Karpas-422 (cell line): ENCODE measurements at regions not wholly inside any gene's neighbourhood (a gene's known extent, or its start where the extent isn't known, plus 50 kb on each side); places are given as distances from the start of the nearest gene placed in this dataset.
A peak's percentile ranks its signal among the peaks of the same experiment; 100 is the strongest.

Experiments
- DNase-seq: peaks from one replicate; pipeline ENCODE4 v3.0.0-alpha.2; 2015
- H2AFZ ChIP-seq: fragments of 200-600 bp; sonication (generic); 2 replicates; pipeline ENCODE4 v1.6.1; 2014; ENCODE audit warnings: antibody characterized with exemption, low read length, mixed read lengths
- H3K27ac ChIP-seq: fragments of 200-600 bp; sonication (generic); 2 replicates; pipeline ENCODE4 v1.5.1; 2014; ENCODE audit warnings: mild to moderate bottlenecking, low read length, moderate library complexity
- H3K27me3 ChIP-seq: fragments of 200-600 bp; sonication (generic); 2 replicates; pipeline ENCODE4 v1.6.1; 2014; ENCODE audit warnings: low read length, mixed read lengths
- H3K36me3 ChIP-seq: fragments of 200-600 bp; sonication (generic); 2 replicates; pipeline ENCODE4 v1.6.1; 2014; ENCODE audit warnings: low read length, mixed read lengths; ENCODE audit not compliant: insufficient read depth
- H3K4me1 ChIP-seq: fragments of 200-600 bp; sonication (generic); 2 replicates; pipeline ENCODE4 v1.6.1; 2014; ENCODE audit warnings: mild to moderate bottlenecking, low read length, mixed read lengths
- H3K4me2 ChIP-seq: fragments of 200-600 bp; sonication (generic); 2 replicates; pipeline ENCODE4 v1.6.1; 2014; ENCODE audit warnings: low read length, low read depth, mild to moderate bottlenecking; ENCODE audit not compliant: poor library complexity, severe bottlenecking
- H3K4me3 ChIP-seq: fragments of 200-600 bp; sonication (generic); 2 replicates; pipeline ENCODE4 v1.5.1; 2014; ENCODE audit warnings: mild to moderate bottlenecking, antibody characterized with exemption, low read length, mixed read lengths
- H3K79me2 ChIP-seq: fragments of 200-600 bp; sonication (generic); 2 replicates; pipeline ENCODE4 v1.6.1; 2014; ENCODE audit warnings: mild to moderate bottlenecking, low read length, mixed read lengths
- H3K9ac ChIP-seq: fragments of 200-600 bp; sonication (generic); 2 replicates; pipeline ENCODE4 v1.6.0; 2014; ENCODE audit warnings: low read length
- H3K9me2 ChIP-seq: fragments of 200-600 bp; sonication (generic), shearing (Covaris generic); replicated peaks from 2 replicates; pipeline ENCODE4 v1.6.0; 2014; ENCODE audit warnings: mild to moderate bottlenecking, low read length, moderate library complexity; ENCODE audit not compliant: insufficient read depth
- H3K9me3 ChIP-seq: fragments of 300-700, 200-600 bp; sonication (generic); 2 replicates; pipeline ENCODE4 v1.6.1; 2014; ENCODE audit warnings: low read length, mixed read lengths
- H4K20me1 ChIP-seq: fragments of 200-600 bp; sonication (generic); 2 replicates; pipeline ENCODE4 v1.6.1; 2014; ENCODE audit warnings: mild to moderate bottlenecking, antibody characterized with exemption, low read length, low read depth; ENCODE audit not compliant: insufficient read depth

GRCh38 chr4:67092351-67092750 lies 453.0 kb downstream of the CENPC start:
- H3K27me3 ChIP-seq: no peaks in the 10 kb centered on the region
- H3K9ac ChIP-seq: no peak overlapping the region
- DNase-seq: no peak
- no peak overlapping the region for H3K4me2 ChIP-seq
- no peak overlapping the region for H2AFZ ChIP-seq
- no peaks in the 10 kb centered on the region for H3K9me2 ChIP-seq
- H3K4me3 ChIP-seq: no peak overlapping the region
- H3K79me2 ChIP-seq: no peaks in the 10 kb centered on the region
- no peaks in the 10 kb centered on the region for H3K4me1 ChIP-seq
- H3K9me3 ChIP-seq: no peaks in the 10 kb centered on the region
- H3K27ac ChIP-seq: no peak overlapping the region
- no peaks in the 10 kb centered on the region for H4K20me1 ChIP-seq
- no peaks in the 10 kb centered on the region for H3K36me3 ChIP-seq

- Histone ChIP-seq H3K9ac (no peak overlapping the region), H3K27me3 (no peaks in the 10 kb centered on the region), H3K9me3 (no peaks in the 10 kb centered on the region), H3K4me3 (no peak overlapping the region), H3K36me3 (no peaks in the 10 kb centered on the region), H3K4me2 (no peak overlapping the region), H4K20me1 (no peaks in the 10 kb centered on the region), H3K79me2 (no peaks in the 10 kb centered on the region), H3K4me1 (no peaks in the 10 kb centered on the region), H3K9me2 (no peaks in the 10 kb centered on the region), H2AFZ (no peak overlapping the region), H3K27ac (no peak overlapping the region)
- DNase-seq: no peak
Observed at GRCh38 chr4:67091673-67092072, 453.6 kb downstream of the CENPC start.

GRCh38 chr4:67087897-67088296 lies 457.4 kb downstream of the CENPC start:
- Histone ChIP-seq H3K4me2 (no peak overlapping the region), H3K9me2 (no peaks in the 10 kb centered on the region), H3K4me1 (no peaks in the 10 kb centered on the region), H3K9ac (no peak overlapping the region), H3K9me3 (no peaks in the 10 kb centered on the region), H3K4me3 (no peak overlapping the region), H2AFZ (no peak overlapping the region), H3K27ac (no peak overlapping the region), H3K79me2 (no peaks in the 10 kb centered on the region), H3K27me3 (no peaks in the 10 kb centered on the region), H4K20me1 (no peaks in the 10 kb centered on the region), H3K36me3 (no peaks in the 10 kb centered on the region)
- peak; percentile 81 for DNase-seq

- Histone ChIP-seq H3K27ac (no peak overlapping the region), H4K20me1 (no peaks in the 10 kb centered on the region), H3K4me3 (no peak overlapping the region), H3K9ac (no peak overlapping the region), H3K79me2 (no peaks in the 10 kb centered on the region), H3K36me3 (no peaks in the 10 kb centered on the region), H2AFZ (no peak overlapping the region), H3K4me2 (no peak overlapping the region), H3K4me1 (no peaks in the 10 kb centered on the region), H3K27me3 (no peaks in the 10 kb centered on the region), H3K9me3 (no peaks in the 10 kb centered on the region), H3K9me2 (no peaks in the 10 kb centered on the region)
- DNase-seq: no peak
Observed at GRCh38 chr4:67084783-67085182, 460.5 kb downstream of the CENPC start.

DNA sequence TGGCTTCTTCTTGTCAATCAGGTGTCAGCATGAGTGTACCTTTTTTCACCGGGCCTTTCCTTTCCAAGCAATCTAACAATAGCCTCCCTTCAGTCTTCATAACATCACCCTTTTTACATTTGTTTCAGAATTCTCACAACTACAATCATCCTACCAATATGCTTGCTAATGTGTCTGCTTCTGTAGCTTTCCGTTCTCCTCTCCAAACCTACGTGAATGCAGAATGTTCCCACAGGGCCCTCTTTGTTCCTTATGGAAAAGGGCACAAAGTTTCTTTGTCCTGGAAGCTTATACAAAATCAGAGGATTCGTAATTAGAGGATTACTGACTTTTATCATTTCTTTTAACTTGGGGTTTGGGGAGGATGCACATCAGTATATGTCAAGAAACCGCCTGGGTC lies 461.8 kb downstream of the CENPC start:
- Histone ChIP-seq H3K4me2 (no peak overlapping the region), H3K27me3 (no peaks in the 10 kb centered on the region), H3K9me2 (no peaks in the 10 kb centered on the region), H3K79me2 (no peaks in the 10 kb centered on the region), H3K9ac (no peak overlapping the region), H3K4me3 (no peak overlapping the region), H2AFZ (no peak overlapping the region), H3K36me3 (no peaks in the 10 kb centered on the region), H3K9me3 (no peaks in the 10 kb centered on the region), H3K4me1 (no peaks in the 10 kb centered on the region), H3K27ac (no peak overlapping the region), H4K20me1 (no peaks in the 10 kb centered on the region)
- no peak for DNase-seq

DNA sequence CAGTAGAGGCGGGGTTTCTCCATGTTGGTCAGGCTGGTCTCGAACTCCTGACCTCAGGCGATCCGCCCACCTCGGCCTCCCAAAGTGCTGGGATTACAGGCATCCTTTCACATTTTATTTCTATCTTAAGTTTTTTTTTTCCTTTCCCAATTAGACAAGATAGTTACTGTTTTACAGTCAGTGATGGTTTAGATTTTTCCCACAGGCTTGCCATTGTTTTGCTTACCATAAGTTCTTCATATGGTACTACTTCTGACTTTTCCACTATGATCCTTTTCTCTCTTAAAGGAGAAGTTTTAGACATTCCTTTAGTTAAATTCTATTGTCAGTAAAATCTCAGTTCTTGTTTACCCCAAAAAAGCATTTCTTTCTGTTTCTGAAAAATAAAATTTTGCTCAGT lies 462.6 kb downstream of the CENPC start:
- H3K4me3 ChIP-seq: no peak overlapping the region
- no peak overlapping the region for H3K4me2 ChIP-seq
- H2AFZ ChIP-seq: no peak overlapping the region
- H3K4me1 ChIP-seq: no peaks in the 10 kb centered on the region
- no peak overlapping the region for H3K9ac ChIP-seq
- no peak for DNase-seq
- no peaks in the 10 kb centered on the region for H3K79me2 ChIP-seq
- H3K27ac ChIP-seq: no peak overlapping the region
- no peaks in the 10 kb centered on the region for H3K9me3 ChIP-seq
- no peaks in the 10 kb centered on the region for H3K27me3 ChIP-seq
- H3K9me2 ChIP-seq: no peaks in the 10 kb centered on the region
- H3K36me3 ChIP-seq: no peaks in the 10 kb centered on the region
- H4K20me1 ChIP-seq: no peaks in the 10 kb centered on the region

DNA sequence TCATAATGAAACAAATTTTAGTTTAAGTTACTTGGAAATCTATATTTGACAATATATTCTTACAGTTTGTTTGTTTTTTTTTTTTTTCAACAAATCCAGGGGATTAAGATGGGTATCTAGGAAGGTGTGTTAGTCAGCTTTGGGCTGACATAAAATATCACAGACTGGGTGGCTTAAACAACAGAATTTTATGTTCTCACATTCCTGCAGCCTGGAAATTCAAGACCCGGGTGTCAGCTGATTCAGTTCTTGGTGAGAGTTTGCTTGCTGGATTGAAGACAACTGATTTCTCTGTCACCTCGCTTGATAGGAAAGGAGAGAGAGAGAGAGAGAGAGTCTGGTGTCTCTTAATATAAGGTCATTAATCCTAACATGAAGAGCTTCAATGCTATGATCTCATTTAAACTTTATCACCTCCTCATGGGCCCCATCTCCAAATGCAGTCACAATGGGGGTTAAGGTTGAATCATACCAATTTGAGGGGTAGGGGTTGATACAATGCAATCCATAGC lies 465.2 kb downstream of the CENPC start:
- no peak for DNase-seq
- no peak overlapping the region for H2AFZ ChIP-seq
- H3K79me2 ChIP-seq: no peaks in the 10 kb centered on the region
- H4K20me1 ChIP-seq: no peaks in the 10 kb centered on the region
- no peak overlapping the region for H3K4me2 ChIP-seq
- no peak overlapping the region for H3K27ac ChIP-seq
- H3K4me3 ChIP-seq: no peak overlapping the region
- no peaks in the 10 kb centered on the region for H3K36me3 ChIP-seq
- H3K27me3 ChIP-seq: no peaks in the 10 kb centered on the region
- no peaks in the 10 kb centered on the region for H3K9me2 ChIP-seq
- H3K9me3 ChIP-seq: no peaks in the 10 kb centered on the region
- H3K9ac ChIP-seq: no peak overlapping the region
- H3K4me1 ChIP-seq: no peaks in the 10 kb centered on the region

GRCh38 chr4:67071641-67072040 lies 473.7 kb downstream of the CENPC start:
- no peaks in the 10 kb centered on the region for H3K27me3 ChIP-seq
- no peaks in the 10 kb centered on the region; the same call in 1 of the 2 replicates for H3K9me2 ChIP-seq
- no peak overlapping the region for H3K4me2 ChIP-seq
- no peaks in the 10 kb centered on the region for H3K79me2 ChIP-seq
- H3K27ac ChIP-seq: no peak overlapping the region
- H3K4me3 ChIP-seq: no peak overlapping the region
- H3K4me1 ChIP-seq: no peaks in the 10 kb centered on the region
- no peak overlapping the region for H2AFZ ChIP-seq
- no peaks in the 10 kb centered on the region for H4K20me1 ChIP-seq
- peaks cover 8% of the 10 kb centered on the region; the same call in 1 of the 2 replicates for H3K9me3 ChIP-seq
- H3K36me3 ChIP-seq: no peaks in the 10 kb centered on the region
- H3K9ac ChIP-seq: no peak overlapping the region
- DNase-seq: no peak

DNA sequence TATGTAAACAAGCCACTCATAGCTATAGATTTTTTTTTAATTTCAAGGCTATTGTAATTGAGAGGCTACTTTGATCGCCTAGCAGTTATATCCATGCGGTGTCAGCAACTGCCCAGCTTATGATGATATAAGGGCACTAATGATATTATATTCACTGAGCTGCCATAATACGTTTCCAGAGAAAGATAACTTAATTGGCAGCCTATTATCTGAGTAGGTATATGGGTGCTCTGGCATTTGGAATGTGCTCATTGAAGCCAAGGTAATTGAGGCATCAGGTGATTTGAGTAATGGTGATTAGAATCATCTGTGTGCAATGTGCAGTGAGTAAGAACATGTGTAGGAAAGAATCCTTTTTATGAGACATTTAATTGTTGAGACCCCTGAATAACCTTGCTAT lies 490.0 kb downstream of the CENPC start:
- Histone ChIP-seq H3K4me3 (no peak overlapping the region), H3K27ac (no peak overlapping the region), H3K27me3 (no peaks in the 10 kb centered on the region), H3K4me1 (no peaks in the 10 kb centered on the region), H3K9me2 (no peaks in the 10 kb centered on the region), H2AFZ (no peak overlapping the region), H3K9ac (no peak overlapping the region), H3K36me3 (no peaks in the 10 kb centered on the region), H4K20me1 (no peaks in the 10 kb centered on the region), H3K79me2 (no peaks in the 10 kb centered on the region), H3K4me2 (no peak overlapping the region), H3K9me3 (no peaks in the 10 kb centered on the region)
- no peak for DNase-seq
